ENCODE measurements at regions not wholly inside any gene's neighbourhood (a gene's known extent, or its start where the extent isn't known, plus 50 kb on each side); places are given as distances from the start of the nearest gene placed in this dataset.

GRCh38 chr7:112843151-112843550 is 53.0 kb upstream of the TMEM168 start:
- no peaks in the 10 kb centered on the region; a peak in 1 of 5 replicates for H3K9me3 Mint-ChIP-seq
- Histone ChIP-seq H4K5ac (ENCODE audit: insufficient read length, low read depth, low read length) (no peak overlapping the region), H3K79me2 (ENCODE audit: insufficient read depth, low read length) (no peaks in the 10 kb centered on the region)

More at GRCh38 chr7:112843151-112843550, 53.0 kb upstream of the TMEM168 start:
- no peak for TF ChIP-seq CTCF (conservative IDR thresholded peaks at IDR 0.05)
- no peak overlapping the region for H3K9ac ChIP-seq (ENCODE audit: extremely low read depth, insufficient read length, low read length)
- WGBS (ENCODE audit: extremely low coverage, insufficient read length, low lambda C conversion rate) = no CpG with 5 or more reads among the region's 1 CpG
- no peaks in the 10 kb centered on the region for H3K79me1 ChIP-seq (ENCODE audit: insufficient read depth, low read depth, low read length, poor library complexity, severe bottlenecking)
- no peak overlapping the region for H2BK20ac ChIP-seq (ENCODE audit: low read depth, low read length, poor library complexity, severe bottlenecking)
- H2BK120ac ChIP-seq (ENCODE audit: low read depth, low read length, poor library complexity, severe bottlenecking) = no peak overlapping the region
- H3K14ac ChIP-seq (ENCODE audit: insufficient read depth, low read length) = no peak overlapping the region
- H2AFZ ChIP-seq (ENCODE audit: low read length) = no peak overlapping the region
- no peak overlapping the region for H3K23ac ChIP-seq (ENCODE audit: insufficient read length, low read depth, low read length)
- H3K18ac ChIP-seq (ENCODE audit: insufficient read length, low read depth, low read length) = no peak overlapping the region
- Mint-ChIP-seq H3K36me3 (ENCODE audit: insufficient read depth in 1 of 3, low read depth in 3 of 3) (peaks cover 0 to 6% (median 0%) of the 10 kb centered on the region in 3 experiments; a peak in 2 of 7 replicates), H3K27me3 (ENCODE audit: low read depth) (no peaks in the 10 kb centered on the region), H3K4me3 (no peak overlapping the region), H3K4me1 (peaks cover 13% of the 10 kb centered on the region in 2 experiments), H3K27ac (peak overlapping the region; percentile 78 to 94 (median 87); a peak in 4 of 7 replicates)
- no peak overlapping the region for H3T11ph ChIP-seq (ENCODE audit: low read length)
- H2BK12ac ChIP-seq (ENCODE audit: insufficient read length, low read depth, low read length) = no peak overlapping the region
- H2AK5ac ChIP-seq (ENCODE audit: insufficient read length, low read length) = no peak overlapping the region
- no peak overlapping the region for H3K4me2 ChIP-seq (ENCODE audit: insufficient read depth, insufficient read length, low read length)
- H4K91ac ChIP-seq (ENCODE audit: insufficient read length, low read depth, low read length) = no peak overlapping the region
- no peaks in the 10 kb centered on the region for H4K20me1 ChIP-seq (ENCODE audit: control insufficient read depth, insufficient read depth, insufficient read length)
- H3K9me3 ChIP-seq (ENCODE audit: control insufficient read depth, low read depth, low read length) = no peaks in the 10 kb centered on the region
- H3K27me3 ChIP-seq (ENCODE audit: insufficient read depth, low read length) = no peaks in the 10 kb centered on the region
- H2BK15ac ChIP-seq (ENCODE audit: low read depth, low read length) = no peak overlapping the region
- no peak overlapping the region for H2BK5ac ChIP-seq (ENCODE audit: insufficient read length, low read length)
- H3K4ac ChIP-seq (ENCODE audit: low read depth, low read length) = no peak overlapping the region
- no peak overlapping the region for H3K56ac ChIP-seq (ENCODE audit: insufficient read length, low read depth, low read length)
- no peaks in the 10 kb centered on the region for H3K23me2 ChIP-seq (ENCODE audit: insufficient read length, low read depth, low read length, poor library complexity, severe bottlenecking)
- H3K27ac ChIP-seq (ENCODE audit: insufficient read length, low read depth, low read length) = no peak overlapping the region
- DNase-seq = no peak
- H4K8ac ChIP-seq (replicated peaks; ENCODE audit: insufficient read length, low read depth, low read length) = no peak overlapping the region
- H3K4me1 ChIP-seq (ENCODE audit: insufficient read depth, low read length) = no peaks in the 10 kb centered on the region
